ENCODE measurements at regions not wholly inside any gene's neighbourhood (a gene's known extent, or its start where the extent isn't known, plus 50 kb on each side); places are given as distances from the start of the nearest gene placed in this dataset.
"Not testable (repeated sequence)": the region's sequence is repeated elsewhere in the genome, so short reads cannot be mapped to it uniquely, and the experiment has no call there.

- H3K27me3 Mint-ChIP-seq (ENCODE audit: unreplicated experiment): no peaks in the 10 kb centered on the region
- H3K27ac Mint-ChIP-seq (ENCODE audit: unreplicated experiment): no peak overlapping the region
- no peaks in the 10 kb centered on the region for H3K4me1 Mint-ChIP-seq (ENCODE audit: low read depth, unreplicated experiment)
- H3K36me3 Mint-ChIP-seq (ENCODE audit: unreplicated experiment): no peaks in the 10 kb centered on the region
- H3K9me3 Mint-ChIP-seq (ENCODE audit: unreplicated experiment): no peaks in the 10 kb centered on the region
- no peak overlapping the region for H3K4me3 Mint-ChIP-seq (ENCODE audit: unreplicated experiment)
- no peak for TF ChIP-seq CTCF (IDR thresholded peaks at IDR 0.05; ENCODE audit: partially characterized antibody, unreplicated experiment)
- DNase-seq: no peak
Observed at GRCh38 chr15:62867844-62868243, 174.7 kb upstream of the TPM1 start.

GRCh38 chr15:62868507-62868906 is 174.0 kb upstream of the TPM1 start:
- no peak for TF ChIP-seq CTCF (IDR thresholded peaks at IDR 0.05; ENCODE audit: partially characterized antibody, unreplicated experiment)
- no peaks in the 10 kb centered on the region for H3K9me3 Mint-ChIP-seq (ENCODE audit: unreplicated experiment)
- no peaks in the 10 kb centered on the region for H3K27me3 Mint-ChIP-seq (ENCODE audit: unreplicated experiment)
- H3K27ac Mint-ChIP-seq (ENCODE audit: unreplicated experiment): no peak overlapping the region
- no peak overlapping the region for H3K4me3 Mint-ChIP-seq (ENCODE audit: unreplicated experiment)
- no peaks in the 10 kb centered on the region for H3K4me1 Mint-ChIP-seq (ENCODE audit: low read depth, unreplicated experiment)
- no peaks in the 10 kb centered on the region for H3K36me3 Mint-ChIP-seq (ENCODE audit: unreplicated experiment)
- no peak for DNase-seq

GRCh38 chr15:62869116-62869515 is 173.4 kb upstream of the TPM1 start:
- H3K4me1 Mint-ChIP-seq (ENCODE audit: low read depth, unreplicated experiment): no peaks in the 10 kb centered on the region
- no peak overlapping the region for H3K4me3 Mint-ChIP-seq (ENCODE audit: unreplicated experiment)
- DNase-seq: no peak
- H3K9me3 Mint-ChIP-seq (ENCODE audit: unreplicated experiment): no peaks in the 10 kb centered on the region
- H3K36me3 Mint-ChIP-seq (ENCODE audit: unreplicated experiment): no peaks in the 10 kb centered on the region
- H3K27ac Mint-ChIP-seq (ENCODE audit: unreplicated experiment): no peak overlapping the region
- TF ChIP-seq CTCF (IDR thresholded peaks at IDR 0.05; ENCODE audit: partially characterized antibody, unreplicated experiment): no peak
- H3K27me3 Mint-ChIP-seq (ENCODE audit: unreplicated experiment): no peaks in the 10 kb centered on the region

- Mint-ChIP-seq H3K4me1 (ENCODE audit: low read depth, unreplicated experiment) (no peaks in the 10 kb centered on the region), H3K27ac (ENCODE audit: unreplicated experiment) (no peak overlapping the region), H3K4me3 (ENCODE audit: unreplicated experiment) (no peak overlapping the region), H3K27me3 (ENCODE audit: unreplicated experiment) (peaks cover 3% of the 10 kb centered on the region), H3K36me3 (ENCODE audit: unreplicated experiment) (no peaks in the 10 kb centered on the region), H3K9me3 (ENCODE audit: unreplicated experiment) (no peaks in the 10 kb centered on the region)
- no peak for TF ChIP-seq CTCF (IDR thresholded peaks at IDR 0.05; ENCODE audit: partially characterized antibody, unreplicated experiment)
- no peak for DNase-seq
Observed at GRCh38 chr15:62870216-62870615, 172.3 kb upstream of the TPM1 start.

- not testable (repeated sequence) for DNase-seq; H3K27me3 Mint-ChIP-seq (ENCODE audit: unreplicated experiment); H3K36me3 Mint-ChIP-seq (ENCODE audit: unreplicated experiment); H3K4me3 Mint-ChIP-seq (ENCODE audit: unreplicated experiment); H3K27ac Mint-ChIP-seq (ENCODE audit: unreplicated experiment); H3K9me3 Mint-ChIP-seq (ENCODE audit: unreplicated experiment); H3K4me1 Mint-ChIP-seq (ENCODE audit: low read depth, unreplicated experiment)
Observed at GRCh38 chr15:62870701-62871100, 171.8 kb upstream of the TPM1 start.

GRCh38 chr15:62873203-62873602 is 169.3 kb upstream of the TPM1 start:
- H3K36me3 Mint-ChIP-seq (ENCODE audit: unreplicated experiment): no peaks in the 10 kb centered on the region
- H3K4me3 Mint-ChIP-seq (ENCODE audit: unreplicated experiment): no peak overlapping the region
- no peak overlapping the region for H3K27ac Mint-ChIP-seq (ENCODE audit: unreplicated experiment)
- H3K4me1 Mint-ChIP-seq (ENCODE audit: low read depth, unreplicated experiment): peaks cover 2% of the 10 kb centered on the region
- H3K27me3 Mint-ChIP-seq (ENCODE audit: unreplicated experiment): peaks cover 4% of the 10 kb centered on the region
- peaks cover 3% of the 10 kb centered on the region for H3K9me3 Mint-ChIP-seq (ENCODE audit: unreplicated experiment)
- no peak for DNase-seq
- no peak for TF ChIP-seq CTCF (IDR thresholded peaks at IDR 0.05; ENCODE audit: partially characterized antibody, unreplicated experiment)

Data from glutamatergic neuron (in vitro differentiated cells).